HG02885 (cell line): ENCODE measurements at regions not wholly inside any gene's neighbourhood (a gene's known extent, or its start where the extent isn't known, plus 50 kb on each side); places are given as distances from the start of the nearest gene placed in this dataset.
"Not testable (repeated sequence)": the region's sequence is repeated elsewhere in the genome, so short reads cannot be mapped to it uniquely, and the experiment has no call there.

Experiments
- ATAC-seq: cut with Tn5 transposase; IDR thresholded peaks from one replicate; pipeline ENCODE4 v1.9.1; 2021; ENCODE audit warnings: mild to moderate bottlenecking; ENCODE audit not compliant: unreplicated experiment, poor library complexity

DNA sequence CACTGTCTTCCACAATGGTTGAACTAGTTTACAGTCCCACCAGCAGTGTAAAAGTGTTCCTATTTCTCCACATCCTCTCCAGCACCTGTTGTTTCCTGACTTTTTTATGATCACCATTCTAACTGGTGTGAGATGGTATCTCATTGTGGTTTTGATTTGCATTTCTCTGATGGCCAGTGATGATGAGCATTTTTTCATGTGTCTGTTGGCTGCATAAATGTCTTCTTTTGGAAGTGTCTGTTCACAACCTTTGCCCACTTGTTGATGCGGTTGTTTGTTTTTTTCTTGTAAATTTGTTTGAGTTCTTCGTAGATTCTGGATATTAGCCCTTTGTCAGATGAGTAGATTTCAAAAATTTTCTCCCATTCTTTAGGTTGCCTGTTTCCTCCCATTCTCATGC is 194.0 kb upstream of the IL12B start:
- not testable (repeated sequence) for ATAC-seq

GRCh38 chr5:159525117-159525516 is 194.8 kb upstream of the IL12B start:
- no peak for ATAC-seq

DNA sequence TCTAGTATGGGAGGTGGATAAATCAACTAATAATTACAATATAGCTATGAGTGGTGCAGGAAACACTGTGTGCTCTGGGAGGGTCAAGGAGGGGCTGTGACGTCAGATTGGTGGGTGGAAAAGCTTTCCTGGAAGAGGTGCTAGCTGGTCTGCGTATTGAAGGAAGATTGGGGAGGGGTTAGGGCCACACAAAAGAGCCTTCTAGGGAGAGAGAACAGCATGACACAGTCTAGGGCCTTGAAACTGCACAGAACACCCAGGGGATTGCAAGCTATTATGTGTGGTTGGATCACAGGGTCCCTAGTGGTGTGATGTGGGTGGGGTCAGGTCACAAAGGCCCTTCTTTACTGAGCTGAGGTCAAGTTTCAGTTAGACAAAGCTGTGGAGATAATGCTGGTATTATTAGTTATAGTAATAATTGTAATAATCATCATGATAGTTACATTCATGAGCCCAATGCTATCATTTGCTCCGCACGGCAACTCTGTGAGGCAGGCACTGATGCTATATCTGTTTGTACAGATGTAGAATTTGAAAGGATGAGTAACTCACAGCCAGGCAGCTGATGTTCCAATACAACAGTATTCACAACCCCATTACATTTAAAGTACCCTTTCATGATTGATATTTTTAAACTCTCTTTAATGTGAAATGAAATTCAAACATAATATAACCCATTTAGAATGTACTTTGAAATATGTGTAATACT is 197.4 kb upstream of the IL12B start:
- ATAC-seq: no peak

DNA sequence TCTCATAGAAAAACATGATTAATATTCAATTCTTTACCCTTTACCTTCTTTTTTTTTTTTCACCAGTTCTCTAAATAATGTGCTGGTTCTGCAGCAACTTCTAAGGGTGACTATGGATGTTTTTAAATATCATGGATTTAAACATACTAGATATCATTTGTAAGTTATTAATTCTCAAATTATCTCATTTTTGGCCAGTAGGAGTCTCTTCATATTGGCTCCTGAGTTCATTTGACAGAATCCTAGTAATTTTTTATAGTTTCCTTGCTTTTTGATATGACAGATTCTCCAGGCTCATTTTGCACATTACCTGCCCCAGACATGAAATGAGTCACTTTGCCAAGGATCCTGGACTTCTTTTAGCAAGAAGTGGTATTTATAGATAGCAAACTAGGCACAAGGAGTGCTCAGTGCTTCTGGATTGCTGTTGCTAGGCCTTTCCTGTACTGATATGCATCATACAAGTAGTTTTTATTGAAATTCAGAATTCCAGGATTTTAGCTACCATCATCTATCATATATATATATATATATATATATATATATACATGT is 201.3 kb upstream of the IL12B start:
- ATAC-seq: no peak

DNA sequence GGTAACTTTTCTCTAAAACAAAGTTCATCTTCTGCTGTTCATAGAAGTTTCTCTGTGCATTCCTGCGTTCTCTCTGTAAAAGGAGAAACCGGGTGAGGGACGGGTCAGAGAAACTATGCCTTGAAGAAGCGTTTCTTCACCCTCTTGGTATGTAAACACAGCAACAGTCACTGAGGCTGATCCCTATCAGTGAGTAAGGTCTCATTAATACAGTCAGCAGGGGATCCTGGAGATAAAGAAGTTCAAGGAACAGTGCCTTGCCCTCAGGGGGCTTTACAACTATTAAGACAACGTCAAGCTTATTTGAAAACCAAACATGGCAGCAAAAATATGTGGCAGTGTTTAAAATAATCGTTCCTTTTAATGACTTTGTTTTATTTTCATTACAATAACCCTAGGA is 202.9 kb upstream of the IL12B start:
- ATAC-seq: no peak

GRCh38 chr5:159536166-159536565 is 205.9 kb upstream of the IL12B start:
- ATAC-seq: no peak

- no peak for ATAC-seq
Observed at GRCh38 chr5:159536646-159537045, 206.4 kb upstream of the IL12B start.

GRCh38 chr5:159539678-159540077 is 209.4 kb upstream of the IL12B start:
- ATAC-seq: no peak

GRCh38 chr5:159543326-159543725 is 213.0 kb upstream of the IL12B start:
- no peak for ATAC-seq

DNA sequence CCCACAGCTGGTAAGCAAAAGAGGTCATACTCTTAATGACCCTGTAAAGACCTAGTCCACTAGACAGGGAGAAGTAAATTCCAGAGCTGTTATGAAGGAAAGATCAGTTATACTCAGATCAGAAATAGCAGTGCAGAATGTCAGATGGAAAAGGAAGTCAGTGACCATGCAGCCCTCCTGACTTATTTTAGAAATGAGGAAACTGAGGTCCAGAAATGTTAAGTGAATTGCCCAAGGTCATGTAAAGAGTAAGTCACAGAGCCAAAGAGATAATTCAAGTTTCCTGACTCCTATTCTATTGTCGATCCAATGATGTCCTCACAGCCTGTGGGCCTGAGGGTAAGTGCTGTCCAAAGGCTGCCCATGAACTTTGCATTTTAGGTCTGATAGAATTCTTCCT is 214.9 kb upstream of the IL12B start:
- ATAC-seq: no peak

GRCh38 chr5:159547466-159548195 is 217.3 kb upstream of the IL12B start:
- no peak for ATAC-seq

GRCh38 chr5:159548517-159548916 is 218.2 kb upstream of the IL12B start:
- no peak for ATAC-seq

GRCh38 chr5:159549046-159549445 is 218.8 kb upstream of the IL12B start:
- no peak for ATAC-seq

GRCh38 chr5:159550951-159551350 is 220.7 kb upstream of the IL12B start:
- ATAC-seq: no peak

DNA sequence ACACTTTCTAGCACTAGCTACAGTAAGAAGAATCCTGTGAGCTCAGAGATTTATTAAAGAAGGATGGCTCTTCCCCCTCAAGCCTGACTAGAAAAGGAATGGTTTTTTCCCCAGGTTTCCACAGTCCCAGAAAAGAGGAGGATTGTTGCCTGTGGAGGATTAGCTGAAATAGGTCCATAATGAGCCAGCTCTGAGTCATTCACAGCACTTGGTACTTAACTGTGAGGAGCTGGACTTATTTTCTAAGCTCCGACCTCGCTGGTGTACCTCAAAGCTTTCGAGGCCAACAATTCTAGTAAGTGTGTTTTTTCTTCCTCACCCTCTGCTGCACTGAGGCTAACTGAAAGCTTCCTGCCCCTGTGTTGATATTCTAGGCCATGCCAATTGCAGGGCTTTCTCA is 222.5 kb upstream of the IL12B start:
- ATAC-seq: no peak

DNA sequence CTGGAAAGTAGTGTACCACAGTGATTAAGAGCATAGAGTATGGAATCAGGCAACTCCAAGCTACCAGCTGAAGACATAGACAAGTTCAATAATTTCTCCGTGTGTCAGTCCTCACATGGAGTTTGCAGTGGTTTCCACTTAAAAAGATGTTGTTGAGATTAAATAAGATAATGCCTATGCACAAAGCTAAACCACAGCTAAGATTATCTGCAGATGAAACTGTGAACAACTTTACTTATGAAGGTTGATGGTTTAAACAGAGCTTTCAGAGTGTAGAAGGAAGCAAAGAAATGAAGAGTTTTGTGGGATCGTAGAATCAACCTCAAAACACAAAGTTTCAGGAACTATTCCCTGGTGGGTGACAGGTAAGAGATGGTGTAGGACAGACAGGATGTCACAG is 223.5 kb upstream of the IL12B start:
- no peak for ATAC-seq

GRCh38 chr5:159555084-159555483 is 224.8 kb upstream of the IL12B start:
- no peak for ATAC-seq

- no peak for ATAC-seq
Observed at GRCh38 chr5:159559337-159559736, 229.1 kb upstream of the IL12B start.

GRCh38 chr5:159560088-159560487 is 229.8 kb upstream of the IL12B start:
- no peak for ATAC-seq

GRCh38 chr5:159564031-159564430 is 233.7 kb upstream of the IL12B start:
- no peak for ATAC-seq

DNA sequence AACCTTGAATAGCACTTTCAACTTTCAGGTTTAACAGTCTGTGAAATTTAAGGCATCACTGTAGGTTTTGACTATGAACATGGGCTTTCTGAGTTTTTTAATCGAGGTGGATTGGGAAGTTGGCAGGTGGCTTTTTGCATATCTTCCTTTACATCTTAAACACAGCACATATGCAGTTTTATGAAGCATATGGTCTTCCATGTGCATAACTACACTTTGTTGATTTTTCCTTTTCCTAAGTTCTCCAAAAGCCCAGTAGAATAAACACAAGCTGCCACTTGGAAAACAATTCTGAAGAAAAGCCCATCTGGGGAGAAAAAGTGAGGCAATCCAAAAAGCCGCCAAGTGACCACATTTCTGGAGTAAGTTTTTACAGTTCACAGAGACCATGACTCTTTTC is 236.5 kb upstream of the IL12B start:
- ATAC-seq: no peak

- ATAC-seq: no peak
Observed at GRCh38 chr5:159567461-159567860, 237.2 kb upstream of the IL12B start.
